ENCODE measurements at regions not wholly inside any gene's neighbourhood (a gene's known extent, or its start where the extent isn't known, plus 50 kb on each side); places are given as distances from the start of the nearest gene placed in this dataset.

DNA sequence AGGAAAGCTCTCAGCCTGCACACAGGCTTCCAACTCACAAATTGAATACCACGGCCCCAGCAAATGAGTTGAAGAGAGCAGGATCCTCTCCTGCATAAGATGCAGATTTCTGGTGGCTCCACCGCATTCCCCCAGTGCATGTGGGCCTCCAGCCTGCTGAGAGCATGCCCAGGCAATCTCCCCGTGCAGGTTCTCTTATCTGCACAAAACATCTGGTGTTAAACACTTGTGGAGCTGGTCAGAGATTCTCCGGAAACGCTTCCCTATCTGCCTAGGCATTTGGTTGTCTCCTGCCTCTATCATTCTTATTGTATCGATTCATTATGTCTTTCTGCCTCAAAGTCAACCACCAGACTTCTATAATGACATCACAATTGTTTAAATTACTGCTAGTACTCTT is 1349.0 kb upstream of the B3GALT2 start:
- Mint-ChIP-seq H3K27ac (ENCODE audit: unreplicated experiment) (no peak overlapping the region), H3K4me3 (ENCODE audit: unreplicated experiment) (no peak overlapping the region), H3K36me3 (ENCODE audit: insufficient read depth, unreplicated experiment) (no peaks in the 10 kb centered on the region), H3K27me3 (ENCODE audit: insufficient read depth, unreplicated experiment) (no peaks in the 10 kb centered on the region), H3K9me3 (ENCODE audit: unreplicated experiment) (peaks cover 22% of the 10 kb centered on the region), H3K4me1 (ENCODE audit: low read depth, unreplicated experiment) (peaks cover 10% of the 10 kb centered on the region)
- ChIA-PET CTCF (no interaction called here), POLR2A (no interaction called here)
- no TSS peak for BruUV-seq (replicated peaks)
- peak in 1 of 2 experiments; percentile 38 for DNase-seq
- TF ChIP-seq, protein P1, sequence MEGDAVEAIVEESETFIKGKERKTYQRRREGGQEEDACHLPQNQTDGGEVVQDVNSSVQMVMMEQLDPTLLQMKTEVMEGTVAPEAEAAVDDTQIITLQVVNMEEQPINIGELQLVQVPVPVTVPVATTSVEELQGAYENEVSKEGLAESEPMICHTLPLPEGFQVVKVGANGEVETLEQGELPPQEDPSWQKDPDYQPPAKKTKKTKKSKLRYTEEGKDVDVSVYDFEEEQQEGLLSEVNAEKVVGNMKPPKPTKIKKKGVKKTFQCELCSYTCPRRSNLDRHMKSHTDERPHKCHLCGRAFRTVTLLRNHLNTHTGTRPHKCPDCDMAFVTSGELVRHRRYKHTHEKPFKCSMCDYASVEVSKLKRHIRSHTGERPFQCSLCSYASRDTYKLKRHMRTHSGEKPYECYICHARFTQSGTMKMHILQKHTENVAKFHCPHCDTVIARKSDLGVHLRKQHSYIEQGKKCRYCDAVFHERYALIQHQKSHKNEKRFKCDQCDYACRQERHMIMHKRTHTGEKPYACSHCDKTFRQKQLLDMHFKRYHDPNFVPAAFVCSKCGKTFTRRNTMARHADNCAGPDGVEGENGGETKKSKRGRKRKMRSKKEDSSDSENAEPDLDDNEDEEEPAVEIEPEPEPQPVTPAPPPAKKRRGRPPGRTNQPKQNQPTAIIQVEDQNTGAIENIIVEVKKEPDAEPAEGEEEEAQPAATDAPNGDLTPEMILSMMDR (IDR thresholded peaks at IDR 0.05; ENCODE audit: insufficient read depth in 1 of 2, low read depth in 1 of 2, low read length in 1 of 2, severe bottlenecking in 1 of 2, unreplicated experiment in 1 of 2): no peak
- Histone ChIP-seq H3K4me3 (ENCODE audit: low read depth, low read length) (no peak overlapping the region), H3K36me3 (ENCODE audit: control insufficient read depth, insufficient read depth, low read length) (no peaks in the 10 kb centered on the region), H3K9me3 (no peaks in the 10 kb centered on the region), H3K4me1 (peaks cover 12% of the 10 kb centered on the region), H3K27me3 (replicated peaks; ENCODE audit: control insufficient read depth, insufficient read depth, low read length) (no peaks in the 10 kb centered on the region)
- intact Hi-C loops (cut with micrococcal nuclease; ENCODE audit: unreplicated experiment): no loop called here

DNA sequence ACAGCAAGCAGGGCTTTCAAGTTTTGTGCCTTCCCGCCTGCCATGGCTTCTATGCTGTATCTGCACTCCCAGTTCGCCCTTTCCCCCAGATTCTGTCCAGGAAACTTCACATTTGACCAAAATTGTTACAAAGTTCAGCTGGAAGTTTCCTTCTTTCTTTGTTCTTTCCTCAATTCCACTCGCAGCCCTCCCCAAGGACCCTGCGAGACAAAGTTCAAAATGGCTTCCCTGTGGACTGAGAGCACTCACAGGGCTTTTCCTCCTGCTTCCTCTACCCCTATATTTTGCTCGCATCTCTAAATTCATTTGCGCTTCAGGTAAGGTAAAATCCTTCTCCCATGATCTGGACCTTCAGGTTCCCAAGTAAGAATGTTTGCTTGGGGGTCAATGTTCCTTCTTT is 1348.4 kb upstream of the B3GALT2 start:
- Mint-ChIP-seq H3K27ac (ENCODE audit: unreplicated experiment) (no peak overlapping the region), H3K9me3 (ENCODE audit: unreplicated experiment) (peaks cover 22% of the 10 kb centered on the region), H3K4me3 (ENCODE audit: unreplicated experiment) (no peak overlapping the region), H3K36me3 (ENCODE audit: insufficient read depth, unreplicated experiment) (no peaks in the 10 kb centered on the region), H3K4me1 (ENCODE audit: low read depth, unreplicated experiment) (peaks cover 10% of the 10 kb centered on the region), H3K27me3 (ENCODE audit: insufficient read depth, unreplicated experiment) (no peaks in the 10 kb centered on the region)
- DNase-seq: no peak
- intact Hi-C loops (cut with micrococcal nuclease; ENCODE audit: unreplicated experiment): no loop called here
- POLR2A ChIA-PET: no interaction called here
- Histone ChIP-seq H3K4me3 (ENCODE audit: low read depth, low read length) (no peak overlapping the region), H3K4me1 (peaks cover 12% of the 10 kb centered on the region), H3K36me3 (ENCODE audit: control insufficient read depth, insufficient read depth, low read length) (no peaks in the 10 kb centered on the region), H3K27me3 (replicated peaks; ENCODE audit: control insufficient read depth, insufficient read depth, low read length) (no peaks in the 10 kb centered on the region), H3K9me3 (no peaks in the 10 kb centered on the region)
- CTCF ChIA-PET: no interaction called here
- BruUV-seq (replicated peaks): no TSS peak
- TF ChIP-seq, protein P1 (IDR thresholded peaks at IDR 0.05; ENCODE audit: insufficient read depth in 1 of 2, low read depth in 1 of 2, low read length in 1 of 2, severe bottlenecking in 1 of 2, unreplicated experiment in 1 of 2): no peak

DNA sequence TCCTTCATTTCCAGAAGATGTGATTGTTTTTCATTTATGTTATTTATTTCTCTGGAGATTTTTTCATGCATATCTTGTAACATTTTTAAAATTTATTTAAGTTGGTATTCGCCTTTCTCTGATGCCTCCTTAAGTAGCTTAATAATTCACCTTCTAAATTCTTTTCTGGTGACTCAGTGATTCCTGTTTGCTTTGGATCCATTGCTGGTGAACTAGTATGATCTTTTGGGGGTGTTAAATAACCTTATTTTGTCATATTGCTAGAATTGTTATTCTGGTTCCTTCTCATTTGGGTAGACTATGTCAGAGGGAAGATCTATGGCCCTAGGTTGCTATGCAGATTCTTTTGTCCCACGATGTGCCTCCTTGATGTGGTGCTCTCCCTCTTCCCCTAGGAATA is 1347.2 kb upstream of the B3GALT2 start:
- no peak overlapping the region for H3K4me3 ChIP-seq (ENCODE audit: low read depth, low read length)
- BruUV-seq (replicated peaks): no TSS peak
- POLR2A ChIA-PET: no interaction called here
- H3K4me1 ChIP-seq: peaks cover 12% of the 10 kb centered on the region
- TF ChIP-seq, protein P1 (IDR thresholded peaks at IDR 0.05; ENCODE audit: insufficient read depth in 1 of 2, low read depth in 1 of 2, low read length in 1 of 2, severe bottlenecking in 1 of 2, unreplicated experiment in 1 of 2): no peak
- H3K4me3 Mint-ChIP-seq (ENCODE audit: unreplicated experiment): peak overlapping the region; percentile 29
- H3K9me3 ChIP-seq: no peaks in the 10 kb centered on the region
- H3K36me3 Mint-ChIP-seq (ENCODE audit: insufficient read depth, unreplicated experiment): no peaks in the 10 kb centered on the region
- H3K27ac Mint-ChIP-seq (ENCODE audit: unreplicated experiment): no peak overlapping the region
- H3K36me3 ChIP-seq (ENCODE audit: control insufficient read depth, insufficient read depth, low read length): no peaks in the 10 kb centered on the region
- DNase-seq: no peak
- intact Hi-C loops (cut with micrococcal nuclease; ENCODE audit: unreplicated experiment): no loop called here
- CTCF ChIA-PET: no interaction called here
- H3K4me1 Mint-ChIP-seq (ENCODE audit: low read depth, unreplicated experiment): peaks cover 10% of the 10 kb centered on the region
- H3K9me3 Mint-ChIP-seq (ENCODE audit: unreplicated experiment): peaks cover 22% of the 10 kb centered on the region
- no peaks in the 10 kb centered on the region for H3K27me3 Mint-ChIP-seq (ENCODE audit: insufficient read depth, unreplicated experiment)
- H3K27me3 ChIP-seq (replicated peaks; ENCODE audit: control insufficient read depth, insufficient read depth, low read length): no peaks in the 10 kb centered on the region
